RKO (cell line): ENCODE measurements at regions not wholly inside any gene's neighbourhood (a gene's known extent, or its start where the extent isn't known, plus 50 kb on each side); places are given as distances from the start of the nearest gene placed in this dataset.
"Not testable (repeated sequence)": the region's sequence is repeated elsewhere in the genome, so short reads cannot be mapped to it uniquely, and the experiment has no call there.

Experiments used
- DNase-seq: peaks from one replicate; pipeline ENCODE4 v3.0.0-alpha.2; 2016; ENCODE audit warnings: low spot score

GRCh38 chr5:122669709-122670108 lies 105.2 kb upstream of the SNX2 start:
- not testable (repeated sequence) for DNase-seq

- DNase-seq: no peak
Observed at GRCh38 chr5:122673343-122673742, 101.5 kb upstream of the SNX2 start.

DNA sequence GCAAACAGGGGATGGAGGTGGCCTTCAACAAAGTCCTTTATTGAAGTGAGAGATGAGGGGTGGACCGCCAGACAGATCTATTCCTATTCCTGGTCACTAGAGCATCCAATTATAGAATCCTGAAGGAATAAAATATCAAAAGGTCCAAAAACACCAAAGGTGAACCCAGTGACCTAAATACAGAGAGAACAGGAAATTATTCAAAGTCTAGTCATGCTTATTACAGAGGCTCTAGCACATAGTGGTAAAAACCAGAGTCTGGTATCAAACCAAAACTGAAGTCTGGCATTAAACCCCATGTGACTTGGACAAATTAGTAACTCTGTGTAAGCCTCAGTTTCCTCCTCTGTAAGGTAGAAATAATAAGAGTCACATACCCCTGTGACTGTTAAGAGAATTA lies 100.5 kb upstream of the SNX2 start:
- DNase-seq: no peak

GRCh38 chr5:122680623-122681350 lies 94.1 kb upstream of the SNX2 start:
- DNase-seq: no peak

DNA sequence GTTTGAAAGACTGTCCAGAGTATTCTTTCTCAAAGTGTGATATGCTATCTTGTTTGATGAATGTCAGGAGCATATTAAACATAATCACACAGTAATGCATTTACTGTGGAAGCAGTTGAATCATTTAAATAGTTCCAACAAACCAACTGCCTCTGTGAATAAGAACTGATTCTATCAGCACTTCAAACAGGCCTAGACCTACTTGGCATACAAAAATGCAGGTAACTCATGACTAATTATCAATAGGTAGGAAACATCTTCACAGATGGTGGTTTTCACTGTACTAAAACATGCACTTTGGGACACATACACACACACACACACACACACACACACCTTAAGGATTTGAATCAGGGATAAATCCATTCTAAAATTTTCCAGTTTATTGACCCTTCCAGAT lies 91.2 kb upstream of the SNX2 start:
- DNase-seq: no peak

DNA sequence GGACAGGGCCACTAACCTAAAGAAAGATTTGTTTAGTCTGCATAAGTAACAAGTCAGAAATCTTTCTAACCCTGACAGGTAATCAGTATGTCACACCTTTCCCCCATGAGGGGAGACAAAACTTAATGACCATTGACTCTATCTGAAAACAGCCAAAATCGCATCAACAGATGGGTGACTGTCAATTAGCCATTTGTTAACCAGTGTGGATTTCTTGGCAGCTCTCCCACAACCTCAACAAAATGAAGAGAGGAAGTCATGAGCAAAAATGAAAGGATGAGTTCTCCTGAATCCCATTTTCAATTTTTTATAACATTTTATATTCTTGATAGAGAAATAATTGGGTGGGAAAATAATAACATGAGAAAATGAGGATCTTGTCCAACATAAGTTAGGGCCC lies 84.6 kb upstream of the SNX2 start:
- DNase-seq: no peak

GRCh38 chr5:122691931-122692330 lies 82.9 kb upstream of the SNX2 start:
- DNase-seq: no peak

GRCh38 chr5:122693963-122694362 lies 80.9 kb upstream of the SNX2 start:
- DNase-seq: no peak

- DNase-seq: no peak
Observed at GRCh38 chr5:122694884-122695283, 80.0 kb upstream of the SNX2 start.

GRCh38 chr5:122696735-122697134 lies 78.1 kb upstream of the SNX2 start:
- not testable (repeated sequence) for DNase-seq

DNA sequence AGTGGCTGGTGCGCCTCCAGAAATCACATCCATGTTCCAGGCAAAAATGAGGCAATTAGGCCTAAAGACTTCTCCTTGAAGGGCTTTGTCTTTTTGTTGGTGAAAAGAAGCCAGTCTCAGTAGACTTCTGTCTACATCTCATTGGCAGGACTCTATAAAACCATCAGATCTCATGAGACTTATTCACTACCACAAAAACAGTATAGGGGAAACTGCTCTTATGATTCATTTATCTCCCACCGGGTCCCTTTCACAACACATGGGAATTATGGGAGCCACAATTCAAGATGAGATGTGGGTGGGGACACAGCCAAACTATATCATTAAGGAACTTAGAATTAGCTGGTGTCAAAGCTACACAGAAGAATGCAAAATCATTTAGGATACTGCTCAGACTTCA lies 77.7 kb upstream of the SNX2 start:
- no peak for DNase-seq

DNA sequence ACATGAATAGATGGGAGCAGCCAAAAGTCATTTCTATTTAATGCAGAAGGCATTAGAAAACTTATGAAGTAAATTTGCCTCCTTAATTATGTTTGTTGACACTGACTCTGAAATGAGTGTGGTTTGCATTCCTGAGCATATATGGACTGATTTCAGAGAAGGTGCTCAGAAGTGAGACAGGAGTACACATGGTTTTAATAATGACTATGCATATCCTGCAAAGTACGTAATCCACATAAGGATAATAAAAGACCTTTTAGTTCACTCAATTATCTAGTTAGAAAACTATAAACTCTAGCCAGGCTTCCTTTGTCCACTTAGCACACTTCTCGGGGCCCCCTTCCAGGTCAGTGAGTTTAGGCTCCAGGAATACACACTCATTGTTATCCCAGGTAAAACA lies 75.7 kb upstream of the SNX2 start:
- DNase-seq: no peak

- DNase-seq: no peak
Observed at GRCh38 chr5:122701640-122702523, 73.0 kb upstream of the SNX2 start.

DNA sequence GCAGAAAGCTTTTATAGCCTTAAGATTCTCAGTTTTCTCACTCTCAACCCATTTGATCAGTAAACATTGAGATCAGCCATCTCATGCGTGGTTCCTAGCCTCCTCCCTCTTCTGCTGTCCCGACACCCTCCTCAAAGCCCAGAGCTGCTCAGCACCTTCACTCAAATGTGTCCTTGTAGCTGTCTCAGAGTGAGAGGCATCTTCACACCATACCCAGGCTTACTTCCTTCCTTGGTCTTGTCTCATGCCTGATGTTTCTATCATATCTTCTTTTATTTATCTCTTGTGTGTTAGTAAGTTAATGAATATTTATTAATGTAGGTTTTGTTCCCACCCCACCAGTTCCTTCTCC lies 72.4 kb upstream of the SNX2 start:
- no peak for DNase-seq

GRCh38 chr5:122703203-122703602 lies 71.7 kb upstream of the SNX2 start:
- DNase-seq: no peak

DNA sequence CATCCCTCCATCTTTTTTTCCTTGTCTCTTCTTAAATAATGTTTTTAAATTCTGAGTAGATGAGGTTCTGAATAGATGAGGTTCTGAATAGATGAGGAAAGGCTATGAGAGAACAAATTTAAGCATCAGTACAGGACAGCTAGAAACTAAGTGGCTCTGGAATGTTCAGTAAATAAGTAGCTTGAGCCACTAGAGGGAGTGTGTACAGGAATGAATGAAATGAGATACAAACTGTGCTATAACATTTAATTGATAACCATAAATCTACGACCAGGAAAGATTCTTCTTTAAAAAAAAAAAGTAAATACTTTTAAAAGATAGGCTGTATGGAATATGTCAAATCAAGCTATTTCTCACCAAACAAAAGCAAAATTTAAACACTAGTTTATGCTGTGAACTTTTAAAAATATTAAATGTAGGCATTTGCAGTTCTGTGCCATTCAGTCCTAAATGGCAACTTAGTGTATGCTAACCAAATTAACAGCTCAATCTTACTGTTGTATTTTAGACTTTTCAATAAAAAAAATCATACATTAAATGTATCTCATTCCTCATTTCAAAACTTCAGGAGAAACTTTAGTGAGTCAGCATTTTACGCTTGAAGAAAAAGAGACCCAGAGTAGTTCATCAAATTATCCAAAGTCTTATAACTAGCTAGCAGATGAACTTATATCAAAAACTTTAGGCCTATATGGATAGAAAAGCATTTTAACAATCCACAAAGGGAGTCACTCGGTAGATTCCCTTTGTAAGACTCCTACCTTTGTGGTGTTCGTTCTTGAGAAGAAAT lies 70.4 kb upstream of the SNX2 start:
- DNase-seq: peak; percentile 74

- DNase-seq: no peak
Observed at GRCh38 chr5:122705851-122706250, 69.0 kb upstream of the SNX2 start.

- DNase-seq: peak; percentile 79
Observed at GRCh38 chr5:122707796-122708195, 67.1 kb upstream of the SNX2 start.

DNA sequence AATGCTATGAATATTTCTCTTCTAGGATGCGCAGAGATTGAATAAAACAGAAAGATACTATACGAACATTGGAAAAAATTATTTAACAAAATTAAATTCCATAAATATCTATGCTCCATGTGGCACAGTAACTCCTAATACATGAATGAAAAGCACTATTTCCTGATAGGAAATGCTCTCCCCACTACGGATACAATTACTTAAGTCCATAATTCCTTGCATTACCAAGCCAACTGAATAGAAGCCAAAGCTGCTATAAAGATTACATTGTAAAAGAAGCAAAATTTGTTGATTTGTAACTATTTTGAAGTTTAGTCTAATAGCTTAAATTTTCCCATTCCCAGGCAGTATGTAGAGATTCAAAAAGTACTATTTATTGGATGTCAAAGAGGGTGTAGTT lies 61.8 kb upstream of the SNX2 start:
- DNase-seq: no peak

- DNase-seq: peak; percentile 13
Observed at GRCh38 chr5:122715095-122715494, 59.8 kb upstream of the SNX2 start.

DNA sequence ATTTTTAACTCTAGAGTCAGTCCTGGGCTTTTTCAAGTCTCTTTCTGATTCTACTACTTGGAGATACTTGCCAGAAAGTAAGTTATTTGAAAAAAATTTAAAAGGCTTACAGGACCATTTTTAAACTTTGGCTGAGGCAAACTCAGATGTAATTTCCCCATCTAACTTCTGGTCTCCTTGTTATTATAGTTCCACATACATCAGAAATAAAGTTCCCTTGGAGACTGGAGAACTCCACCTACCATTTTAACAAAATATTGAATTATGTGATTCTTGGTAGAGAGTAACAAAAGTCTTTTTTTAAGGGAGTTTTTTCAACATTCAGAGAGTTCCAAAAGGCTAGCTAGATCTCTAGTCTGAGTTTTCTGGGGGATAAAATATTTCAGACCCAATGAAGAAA lies 56.3 kb upstream of the SNX2 start:
- no peak for DNase-seq

GRCh38 chr5:122719991-122720746 lies 54.7 kb upstream of the SNX2 start:
- no peak for DNase-seq
